RCC 7860 (cell line): ENCODE measurements at regions not wholly inside any gene's neighbourhood (a gene's known extent, or its start where the extent isn't known, plus 50 kb on each side); places are given as distances from the start of the nearest gene placed in this dataset.
"Not testable (repeated sequence)": the region's sequence is repeated elsewhere in the genome, so short reads cannot be mapped to it uniquely, and the experiment has no call there.

ENCODE experiments used
- DNase-seq: peaks from one replicate; pipeline ENCODE4 v3.0.0-alpha.2; 2015; ENCODE audit warnings: low spot score
- FAIRE-seq: peaks from 2 replicates; lab custom pipeline; 2012; peaks lifted over from hg19 to GRCh38; lab: Jason Lieb, UNC

- no peak for FAIRE-seq
- DNase-seq: no peak
These were observed 359.1 kb downstream of the BARHL2 start for GRCh38 chr1:90357995-90358394.

- DNase-seq (no peak), FAIRE-seq (no peak)
These were observed 360.1 kb downstream of the BARHL2 start for GRCh38 chr1:90356991-90357390.

GRCh38 chr1:90356101-90356500 lies 361.0 kb downstream of the BARHL2 start:
- no peak for FAIRE-seq
- DNase-seq: no peak

GRCh38 chr1:90354704-90355103 lies 359.8 kb downstream of the ZNF326 start:
- DNase-seq: no peak
- FAIRE-seq: no peak

GRCh38 chr1:90351019-90351418 lies 356.1 kb downstream of the ZNF326 start:
- FAIRE-seq (no peak), DNase-seq (no peak)

GRCh38 chr1:90349510-90349909 lies 354.6 kb downstream of the ZNF326 start:
- DNase-seq (no peak), FAIRE-seq (no peak)

GRCh38 chr1:90348934-90349333 lies 354.0 kb downstream of the ZNF326 start:
- DNase-seq: no peak

GRCh38 chr1:90348459-90348858 lies 353.5 kb downstream of the ZNF326 start:
- DNase-seq, FAIRE-seq: not testable (repeated sequence)

More at GRCh38 chr1:90348934-90349333, 354.0 kb downstream of the ZNF326 start:
- FAIRE-seq: no peak

GRCh38 chr1:90347366-90347765 lies 352.5 kb downstream of the ZNF326 start:
- no peak for FAIRE-seq
- no peak for DNase-seq

GRCh38 chr1:90346757-90347156 lies 351.8 kb downstream of the ZNF326 start:
- DNase-seq (no peak), FAIRE-seq (no peak)

GRCh38 chr1:90346349-90346748 lies 351.4 kb downstream of the ZNF326 start:
- DNase-seq (no peak), FAIRE-seq (no peak)

GRCh38 chr1:90344963-90345730 lies 350.2 kb downstream of the ZNF326 start:
- DNase-seq: no peak

GRCh38 chr1:90341516-90341915 lies 346.6 kb downstream of the ZNF326 start:
- FAIRE-seq: no peak
- no peak for DNase-seq

More at GRCh38 chr1:90344963-90345730, 350.2 kb downstream of the ZNF326 start:
- FAIRE-seq: no peak

- DNase-seq (no peak), FAIRE-seq (no peak)
These were observed 345.7 kb downstream of the ZNF326 start for GRCh38 chr1:90340606-90341005.

GRCh38 chr1:90339811-90340210 lies 344.9 kb downstream of the ZNF326 start:
- DNase-seq: no peak
- no peak for FAIRE-seq

- DNase-seq: no peak
- no peak for FAIRE-seq
These were observed 341.8 kb downstream of the ZNF326 start for GRCh38 chr1:90336552-90337324.

- DNase-seq: no peak
- no peak for FAIRE-seq
These were observed 340.6 kb downstream of the ZNF326 start for GRCh38 chr1:90335558-90335957.

- DNase-seq (no peak), FAIRE-seq (no peak)
These were observed 339.2 kb downstream of the ZNF326 start for GRCh38 chr1:90334137-90334536.

- DNase-seq (no peak), FAIRE-seq (no peak)
These were observed 330.3 kb downstream of the ZNF326 start for GRCh38 chr1:90325168-90325567.

GRCh38 chr1:90322186-90322585 lies 327.3 kb downstream of the ZNF326 start:
- DNase-seq: no peak
- FAIRE-seq: no peak

- no peak for FAIRE-seq
- no peak for DNase-seq
These were observed 325.0 kb downstream of the ZNF326 start for GRCh38 chr1:90319918-90320317.

- no peak for DNase-seq
- FAIRE-seq: no peak
These were observed 323.5 kb downstream of the ZNF326 start for GRCh38 chr1:90318431-90318830.
